ENCODE measurements at regions not wholly inside any gene's neighbourhood (a gene's known extent, or its start where the extent isn't known, plus 50 kb on each side); places are given as distances from the start of the nearest gene placed in this dataset.

DNA sequence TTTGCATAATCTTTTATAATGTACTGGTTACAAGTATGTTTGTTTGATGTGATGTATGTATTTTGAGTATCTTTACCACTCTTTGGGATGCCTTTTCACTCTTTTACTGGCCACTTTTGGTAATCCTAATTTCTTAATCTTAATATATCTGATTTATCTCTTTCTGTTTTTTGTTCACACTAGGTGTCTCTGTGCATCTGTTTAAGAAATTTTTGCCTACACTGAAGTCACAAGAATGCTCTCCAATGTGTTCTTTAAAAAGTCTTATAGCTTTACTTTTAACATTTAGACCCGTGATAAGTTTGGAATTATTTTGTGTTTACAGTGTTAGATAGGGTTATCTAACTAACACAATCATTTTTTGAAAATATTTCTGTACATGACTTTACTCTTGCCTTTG lies 659.1 kb downstream of the SI start (continued):
- TF ChIP-seq, protein P1, sequence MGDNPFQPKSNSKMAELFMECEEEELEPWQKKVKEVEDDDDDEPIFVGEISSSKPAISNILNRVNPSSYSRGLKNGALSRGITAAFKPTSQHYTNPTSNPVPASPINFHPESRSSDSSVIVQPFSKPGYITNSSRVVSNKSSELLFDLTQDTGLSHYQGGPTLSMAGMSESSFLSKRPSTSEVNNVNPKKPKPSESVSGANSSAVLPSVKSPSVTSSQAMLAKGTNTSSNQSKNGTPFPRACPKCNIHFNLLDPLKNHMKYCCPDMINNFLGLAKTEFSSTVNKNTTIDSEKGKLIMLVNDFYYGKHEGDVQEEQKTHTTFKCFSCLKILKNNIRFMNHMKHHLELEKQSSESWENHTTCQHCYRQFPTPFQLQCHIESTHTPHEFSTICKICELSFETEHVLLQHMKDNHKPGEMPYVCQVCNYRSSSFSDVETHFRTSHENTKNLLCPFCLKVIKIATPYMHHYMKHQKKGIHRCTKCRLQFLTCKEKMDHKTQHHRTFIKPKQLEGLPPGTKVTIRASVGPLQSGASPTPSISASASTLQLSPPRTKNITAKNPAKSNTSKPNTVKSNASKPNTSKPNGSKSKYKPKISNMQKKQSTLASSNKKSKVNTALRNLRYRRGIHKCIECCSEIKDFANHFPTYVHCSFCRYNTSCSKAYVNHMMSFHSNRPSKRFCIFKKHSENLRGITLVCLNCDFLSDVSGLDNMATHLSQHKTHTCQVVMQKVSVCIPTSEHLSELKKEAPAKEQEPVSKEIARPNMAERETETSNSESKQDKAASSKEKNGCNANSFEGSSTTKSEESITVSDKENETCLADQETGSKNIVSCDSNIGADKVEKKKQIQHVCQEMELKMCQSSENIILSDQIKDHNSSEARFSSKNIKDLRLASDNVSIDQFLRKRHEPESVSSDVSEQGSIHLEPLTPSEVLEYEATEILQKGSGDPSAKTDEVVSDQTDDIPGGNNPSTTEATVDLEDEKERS (tag by site-specific recombination; IDR thresholded peaks at IDR 0.05): no peak
- TF ChIP-seq ZNF426 (tag by site-specific recombination; IDR thresholded peaks at IDR 0.05) (no peak), ZNF843 (tag by site-specific recombination; IDR thresholded peaks at IDR 0.05) (no peak), ZNF138 (tag by site-specific recombination; IDR thresholded peaks at IDR 0.05; ENCODE audit: borderline replicate concordance) (no peak), ZFHX2 (tag by site-specific recombination; conservative IDR thresholded peaks at IDR 0.05) (no peak), GLIS2 (tag by site-specific recombination; IDR thresholded peaks at IDR 0.05) (no peak)
- TF ChIP-seq, protein P2, sequence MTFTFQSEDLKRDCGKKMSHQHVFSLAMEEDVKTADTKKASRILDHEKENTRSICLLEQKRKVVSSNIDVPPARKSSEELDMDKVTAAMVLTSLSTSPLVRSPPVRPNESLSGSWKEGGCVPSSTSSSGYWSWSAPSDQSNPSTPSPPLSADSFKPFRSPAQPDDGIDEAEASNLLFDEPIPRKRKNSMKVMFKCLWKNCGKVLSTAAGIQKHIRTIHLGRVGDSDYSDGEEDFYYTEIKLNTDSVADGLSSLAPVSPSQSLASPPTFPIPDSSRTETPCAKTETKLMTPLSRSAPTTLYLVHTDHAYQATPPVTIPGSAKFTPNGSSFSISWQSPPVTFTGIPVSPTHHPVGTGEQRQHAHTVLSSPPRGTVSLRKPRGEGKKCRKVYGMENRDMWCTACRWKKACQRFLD (tag by site-specific recombination; IDR thresholded peaks at IDR 0.05): no peak
- TF ChIP-seq, protein P3, sequence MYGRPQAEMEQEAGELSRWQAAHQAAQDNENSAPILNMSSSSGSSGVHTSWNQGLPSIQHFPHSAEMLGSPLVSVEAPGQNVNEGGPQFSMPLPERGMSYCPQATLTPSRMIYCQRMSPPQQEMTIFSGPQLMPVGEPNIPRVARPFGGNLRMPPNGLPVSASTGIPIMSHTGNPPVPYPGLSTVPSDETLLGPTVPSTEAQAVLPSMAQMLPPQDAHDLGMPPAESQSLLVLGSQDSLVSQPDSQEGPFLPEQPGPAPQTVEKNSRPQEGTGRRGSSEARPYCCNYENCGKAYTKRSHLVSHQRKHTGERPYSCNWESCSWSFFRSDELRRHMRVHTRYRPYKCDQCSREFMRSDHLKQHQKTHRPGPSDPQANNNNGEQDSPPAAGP (tag by site-specific recombination; IDR thresholded peaks at IDR 0.05): no peak

DNA sequence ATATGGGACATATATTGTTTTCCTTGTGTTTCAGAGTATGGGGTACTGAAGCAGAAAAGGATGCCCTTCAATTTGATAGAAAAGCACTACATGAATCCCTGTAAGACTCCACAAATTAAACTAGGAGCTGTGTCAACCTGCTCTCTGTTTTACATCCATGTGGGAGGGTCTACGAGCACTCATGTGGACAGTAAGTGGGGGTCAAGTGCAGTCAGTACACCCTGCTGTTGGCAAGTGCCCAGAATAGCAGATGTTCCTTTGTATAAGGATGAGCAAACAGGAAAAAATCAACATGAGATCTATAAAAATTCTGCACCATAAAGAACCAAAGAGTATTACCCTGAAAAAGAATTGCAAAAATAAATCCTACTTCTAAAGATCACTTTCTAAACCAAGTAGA lies 659.9 kb downstream of the SI start:
- Histone ChIP-seq H3K4me1 (ENCODE audit: control insufficient read depth, insufficient read depth, low read length) (no peaks in the 10 kb centered on the region), H3K9me3 (ENCODE audit: control insufficient read depth, insufficient read depth, low read depth, low read length) (no peaks in the 10 kb centered on the region), H3K36me3 (ENCODE audit: control insufficient read depth in 2 of 2, insufficient read depth in 1 of 2, low read length in 2 of 2) (no peaks in the 10 kb centered on the region), H3K27ac (ENCODE audit: extremely low read depth, low read depth, low read length) (no peak overlapping the region), H3K4me3 (ENCODE audit: low read depth, low read length) (no peak overlapping the region)
- POLR2A ChIA-PET: no interaction called here
- TF ChIP-seq MZF1 (tag by site-specific recombination; IDR thresholded peaks at IDR 0.05; ENCODE audit: borderline replicate concordance): no peak
- TF ChIP-seq ZNF677 (tag by site-specific recombination; IDR thresholded peaks at IDR 0.05): no peak
- no peak for TF ChIP-seq ZNF600 (tag by site-specific recombination; IDR thresholded peaks at IDR 0.05)
- CTCF ChIA-PET: no interaction called here

DNA sequence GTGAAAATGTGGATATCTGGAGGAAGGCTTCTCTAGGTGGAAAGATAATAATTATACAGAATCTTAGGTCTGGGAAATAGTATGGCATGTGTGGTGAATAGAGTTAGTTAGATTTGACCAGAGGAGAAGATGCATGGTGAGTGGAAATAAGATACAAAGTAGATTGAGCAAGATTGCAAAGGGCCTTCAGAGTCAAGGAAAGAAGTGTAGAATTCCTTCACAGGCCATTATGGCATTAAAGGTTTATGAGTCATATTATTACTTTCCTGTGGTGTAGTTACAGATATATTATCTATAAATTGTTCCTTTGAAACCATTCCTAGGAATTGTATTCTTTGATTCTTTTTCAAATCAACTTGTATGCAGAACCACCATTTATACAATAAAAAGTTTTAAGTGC lies 660.3 kb downstream of the SI start:
- ChIA-PET POLR2A (no interaction called here), CTCF (no interaction called here)
- Histone ChIP-seq H3K36me3 (ENCODE audit: control insufficient read depth in 2 of 2, insufficient read depth in 1 of 2, low read length in 2 of 2) (no peaks in the 10 kb centered on the region), H3K4me3 (ENCODE audit: low read depth, low read length) (no peak overlapping the region), H3K9me3 (ENCODE audit: control insufficient read depth, insufficient read depth, low read depth, low read length) (no peaks in the 10 kb centered on the region), H3K4me1 (ENCODE audit: control insufficient read depth, insufficient read depth, low read length) (no peaks in the 10 kb centered on the region), H3K27ac (ENCODE audit: extremely low read depth, low read depth, low read length) (no peak overlapping the region)
- TF ChIP-seq ZNF211 (tag by site-specific recombination; IDR thresholded peaks at IDR 0.05; ENCODE audit: low read depth): no peak
- TF ChIP-seq ZBTB7A (tag by site-specific recombination; IDR thresholded peaks at IDR 0.05; ENCODE audit: low read depth): no peak
- no peak for TF ChIP-seq ZFP41 (tag by site-specific recombination; IDR thresholded peaks at IDR 0.05; ENCODE audit: borderline replicate concordance)
- TF ChIP-seq ZNF311 (tag by site-specific recombination; IDR thresholded peaks at IDR 0.05; ENCODE audit: borderline replicate concordance): no peak
- TF ChIP-seq ZNF624 (tag by site-specific recombination; IDR thresholded peaks at IDR 0.05): no peak

Data from HEK293 (cell line).